ENCODE measurements at regions not wholly inside any gene's neighbourhood (a gene's known extent, or its start where the extent isn't known, plus 50 kb on each side); places are given as distances from the start of the nearest gene placed in this dataset.
"Not testable (repeated sequence)": the region's sequence is repeated elsewhere in the genome, so short reads cannot be mapped to it uniquely, and the experiment has no call there.

DNA sequence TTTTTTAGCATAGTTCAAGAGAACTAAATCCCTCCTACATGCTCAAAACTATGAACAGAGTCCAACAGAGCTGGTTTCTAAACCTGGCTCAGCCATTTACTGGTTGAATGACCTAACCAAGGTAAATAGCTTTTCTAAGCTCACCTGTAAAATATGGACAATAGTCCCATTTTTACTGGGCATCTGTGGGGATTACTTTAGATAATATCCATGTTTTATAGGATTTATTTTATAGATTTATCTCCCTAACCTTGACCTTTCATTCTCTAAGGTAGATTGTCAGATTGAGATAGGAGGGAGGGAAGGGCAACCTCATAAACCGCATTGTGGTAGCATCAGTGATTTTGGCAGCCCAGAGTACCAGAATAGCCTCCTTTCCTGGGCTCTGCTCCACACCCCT is 178.5 kb upstream of the TOX3 start:
- DNase-seq = no peak

DNA sequence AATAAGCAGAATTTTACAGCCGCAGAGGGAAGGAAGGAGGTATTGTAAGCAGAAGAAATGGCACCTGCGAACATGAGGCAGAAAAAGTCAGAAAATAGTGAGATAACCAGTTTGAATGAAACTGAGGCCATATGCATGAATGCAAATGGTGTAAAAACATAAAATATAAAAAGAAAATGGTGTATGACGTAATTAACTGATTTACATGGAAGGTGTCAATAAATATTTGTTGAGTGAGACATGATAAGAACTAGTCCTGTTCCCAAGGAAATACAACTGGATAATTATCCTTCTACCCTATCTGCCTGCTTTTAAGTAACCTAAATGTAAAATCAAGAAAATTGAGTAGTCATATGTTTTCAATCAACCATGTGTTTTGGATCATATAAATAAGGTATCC is 178.1 kb upstream of the TOX3 start:
- DNase-seq = no peak

GRCh38 chr16:52721331-52721730 is 174.4 kb upstream of the TOX3 start:
- DNase-seq = no peak

DNA sequence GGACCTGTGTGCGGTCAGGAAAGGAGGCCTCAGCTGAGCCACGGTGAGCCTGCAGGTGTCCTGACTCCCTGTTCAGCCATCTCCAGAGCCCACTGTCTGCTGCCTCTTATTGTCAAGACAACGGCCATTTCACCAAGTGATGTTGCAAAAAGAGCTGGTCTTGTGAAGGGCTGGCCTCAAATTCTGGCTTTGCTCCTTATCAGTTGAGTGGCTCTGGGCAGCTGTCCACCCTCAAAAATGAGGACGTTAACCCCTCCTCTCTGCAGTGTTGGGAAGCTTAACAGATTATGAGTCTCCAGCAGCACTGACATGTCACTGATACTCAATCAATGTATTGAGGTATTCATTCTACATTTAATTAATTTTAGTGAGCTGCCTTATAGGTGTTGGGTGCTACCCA is 171.1 kb upstream of the TOX3 start:
- DNase-seq = no peak

- no peak for DNase-seq
Observed at GRCh38 chr16:52713740-52714139, 166.8 kb upstream of the TOX3 start.

- DNase-seq = no peak
Observed at GRCh38 chr16:52709306-52709705, 162.4 kb upstream of the TOX3 start.

GRCh38 chr16:52708476-52708875 is 161.5 kb upstream of the TOX3 start:
- DNase-seq = no peak

- no peak for DNase-seq
Observed at GRCh38 chr16:52707676-52708337, 160.9 kb upstream of the TOX3 start.

DNA sequence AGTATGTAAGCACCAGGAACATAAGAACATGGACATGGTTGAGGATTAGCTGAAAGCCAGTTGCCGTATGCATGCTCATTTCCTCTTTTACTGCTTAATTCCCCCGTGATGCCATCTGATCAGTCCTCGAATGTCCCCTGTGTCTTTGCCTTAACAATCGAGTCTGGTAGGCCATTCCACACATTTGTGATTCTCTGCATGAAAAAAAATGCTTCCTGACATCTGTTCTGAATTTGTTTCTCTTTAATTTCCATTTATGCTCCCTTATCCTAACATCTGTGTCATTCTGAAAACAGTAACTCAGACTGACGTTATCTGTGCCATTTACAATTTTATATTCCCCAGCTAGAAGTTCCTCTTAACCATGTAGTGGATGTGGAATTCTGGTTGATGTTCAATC is 158.2 kb upstream of the TOX3 start:
- DNase-seq = no peak

DNA sequence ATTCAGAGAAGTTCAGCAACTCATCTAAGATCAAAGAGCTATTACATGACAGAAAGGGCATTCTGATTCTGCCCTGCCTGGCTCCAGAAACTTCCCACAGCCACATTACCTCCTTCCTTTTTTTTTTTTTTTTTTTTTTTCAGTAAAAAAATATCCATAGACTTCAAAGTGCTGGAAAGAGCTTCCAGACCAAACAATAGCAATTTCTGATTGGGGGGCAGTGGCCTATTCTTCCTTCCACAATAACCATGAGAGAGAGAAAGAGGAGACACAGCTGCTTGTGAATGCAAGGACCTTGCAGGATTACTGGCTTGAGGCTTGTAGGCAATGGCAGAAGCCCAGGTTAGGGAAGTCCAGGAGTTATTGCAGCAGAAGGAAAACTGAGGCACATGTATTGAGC is 151.0 kb upstream of the TOX3 start:
- DNase-seq = no peak

GRCh38 chr16:52696126-52696525 is 149.2 kb upstream of the TOX3 start:
- no peak for DNase-seq

DNA sequence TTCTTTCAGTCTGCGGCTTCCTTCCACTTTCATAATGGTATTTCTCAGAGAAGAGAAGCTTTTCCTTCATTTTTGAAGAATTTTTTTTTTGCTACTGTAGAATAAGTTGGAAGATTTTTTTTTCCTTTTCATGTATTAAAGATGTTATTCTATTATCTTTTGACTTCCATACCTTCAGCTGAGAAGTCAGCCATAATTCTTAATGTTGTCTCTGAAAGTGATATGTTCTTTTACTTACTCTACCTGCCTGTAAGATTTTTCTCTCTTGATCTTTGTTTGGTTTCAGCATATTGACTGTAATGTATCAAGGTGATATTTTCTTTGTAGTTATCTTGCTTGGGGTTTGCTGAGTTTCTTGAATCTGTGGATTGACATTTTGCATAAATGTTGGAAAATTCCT is 143.5 kb upstream of the TOX3 start:
- no peak for DNase-seq

DNA sequence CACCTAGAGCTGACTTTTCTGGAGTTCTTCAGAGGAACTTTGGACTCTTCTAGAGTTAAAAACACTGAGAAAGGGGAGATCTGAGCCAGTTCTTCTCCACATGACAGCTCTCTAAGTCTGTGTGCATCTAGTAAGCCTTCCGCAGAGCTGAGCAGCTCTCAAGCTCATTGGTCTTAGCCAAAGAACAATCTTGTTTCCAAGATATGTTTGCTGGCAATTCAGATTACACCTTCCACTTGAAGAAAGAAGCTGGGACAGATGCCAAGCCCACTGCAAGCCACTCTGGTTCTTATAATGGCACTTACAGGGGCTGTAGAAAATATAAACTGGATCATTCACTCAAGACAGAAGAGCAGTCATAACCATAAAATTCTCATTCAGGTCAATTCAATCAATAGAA is 134.1 kb upstream of the TOX3 start:
- no peak for DNase-seq

DNA sequence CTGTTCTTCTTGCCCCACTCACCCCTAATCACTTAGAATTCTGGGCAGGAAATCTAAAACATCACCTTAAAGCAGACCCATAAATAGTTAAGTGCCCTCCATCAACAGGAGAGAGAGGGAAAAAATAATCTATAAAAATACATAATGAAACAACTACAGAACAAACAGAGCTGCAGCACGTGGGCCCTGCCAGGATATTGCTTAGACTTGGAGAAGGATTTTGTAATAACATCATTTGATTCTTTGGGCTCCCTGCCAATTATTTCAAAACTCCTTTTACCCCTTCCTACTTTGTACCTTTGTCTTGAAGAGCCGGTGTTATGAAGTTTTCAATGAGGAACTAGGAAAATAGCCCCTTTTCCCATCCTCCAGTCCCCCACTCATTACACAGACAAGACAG is 130.6 kb upstream of the TOX3 start:
- no peak for DNase-seq

GRCh38 chr16:52676959-52677358 is 130.0 kb upstream of the TOX3 start:
- no peak for DNase-seq

DNA sequence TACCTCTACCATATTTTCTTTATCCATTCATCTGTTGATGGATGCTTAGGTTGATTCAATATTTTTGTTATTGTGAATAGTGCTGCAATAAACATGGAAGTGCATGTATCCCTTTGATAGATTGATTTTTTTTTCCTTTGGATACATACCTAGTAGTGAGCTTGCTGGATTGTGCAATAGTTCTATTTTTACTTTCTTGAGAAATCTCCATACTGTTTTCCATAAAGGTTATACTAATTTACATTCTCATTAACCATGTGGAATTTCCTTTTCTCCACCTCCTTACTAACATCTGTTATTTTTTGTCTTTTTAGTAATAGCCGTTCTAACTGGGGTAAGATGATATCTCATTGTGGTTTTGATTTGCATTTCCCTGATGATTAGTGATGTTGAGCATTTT is 124.6 kb upstream of the TOX3 start:
- DNase-seq = no peak

- no peak for DNase-seq
Observed at GRCh38 chr16:52657924-52658323, 111.0 kb upstream of the TOX3 start.

- DNase-seq = not testable (repeated sequence)
Observed at GRCh38 chr16:52655916-52656315, 109.0 kb upstream of the TOX3 start.

GRCh38 chr16:52655156-52655555 is 108.2 kb upstream of the TOX3 start:
- DNase-seq = not testable (repeated sequence)

GRCh38 chr16:52652033-52652432 is 105.1 kb upstream of the TOX3 start:
- no peak for DNase-seq

GRCh38 chr16:52650789-52651188 is 103.8 kb upstream of the TOX3 start:
- DNase-seq = no peak

DNA sequence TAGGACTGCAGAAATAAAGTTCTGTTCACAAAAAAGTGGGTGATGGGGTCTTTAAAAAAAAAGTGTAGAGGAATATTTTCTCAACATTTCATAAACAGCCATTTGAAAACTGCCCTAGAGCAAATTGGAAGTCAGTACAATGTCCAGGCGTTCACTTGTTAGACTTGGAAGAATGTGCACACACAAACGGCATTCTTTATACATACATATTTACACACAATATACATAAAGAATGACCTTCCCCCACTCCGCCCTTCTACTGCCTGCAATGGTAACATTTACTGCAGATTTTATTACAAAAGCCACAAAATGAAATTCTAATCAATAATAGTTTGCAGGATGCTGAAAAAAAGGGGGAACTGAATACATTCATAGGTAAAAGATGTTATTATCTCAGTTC is 103.4 kb upstream of the TOX3 start:
- DNase-seq = no peak

GRCh38 chr16:52649870-52650269 is 102.9 kb upstream of the TOX3 start:
- no peak for DNase-seq

DNA sequence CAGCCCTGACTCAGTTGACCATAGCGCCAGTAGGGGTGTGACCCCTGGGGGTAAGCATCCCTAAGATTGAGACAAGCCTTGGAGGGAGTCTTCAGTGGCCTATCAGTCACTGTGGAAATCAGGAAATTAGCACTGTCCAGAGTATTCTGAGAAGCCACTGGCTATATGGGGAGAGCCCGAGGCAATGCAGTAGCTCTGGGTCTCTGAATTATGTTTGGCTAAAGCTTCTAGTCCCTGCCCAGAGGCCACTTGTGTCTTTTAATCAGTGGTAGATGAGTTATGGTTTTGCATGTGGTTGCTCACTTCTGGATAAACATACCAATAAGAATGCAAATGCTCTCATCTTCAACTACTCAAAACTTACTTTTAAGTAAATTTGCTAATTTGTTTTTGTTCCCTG is 100.6 kb upstream of the TOX3 start:
- no peak for DNase-seq

DNA sequence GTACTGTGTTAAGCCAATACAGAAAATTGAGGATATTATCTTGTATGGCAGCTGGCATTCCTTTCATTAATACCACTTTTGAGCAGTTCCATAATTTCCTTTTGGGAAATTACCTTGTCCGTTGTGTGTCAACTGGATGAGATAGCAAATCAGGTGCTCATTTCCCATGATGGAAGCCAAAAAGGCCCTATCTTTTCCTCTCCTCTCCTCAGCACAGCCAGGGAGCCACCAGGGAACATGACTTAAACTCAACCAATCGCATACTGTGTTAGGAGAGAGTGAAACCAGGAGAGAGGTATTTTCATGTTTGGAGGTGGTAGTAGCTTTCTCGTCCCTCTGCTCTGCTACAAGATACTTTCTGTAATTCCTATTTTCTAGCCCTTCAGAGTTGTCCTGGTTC is 96.1 kb upstream of the TOX3 start:
- DNase-seq = no peak

- DNase-seq = no peak
Observed at GRCh38 chr16:52634528-52634927, 87.6 kb upstream of the TOX3 start.

Data from dermis blood vessel endothelial cell (primary cell).